Right atrium auricular region (tissue), 2 donors: ENCODE measurements at regions not wholly inside any gene's neighbourhood (a gene's known extent, or its start where the extent isn't known, plus 50 kb on each side); places are given as distances from the start of the nearest gene placed in this dataset.

Experiments
- DNase-seq: peaks from one replicate; pipeline ENCODE4 v3.0.0-alpha.2; 2019; ENCODE audit warnings: low spot score
- H3K27ac ChIP-seq, 2 donors: fragments of 200-600 bp; sonication (generic); 1 replicate in 1 of 2; 2 replicates in 1 of 2; pipeline ENCODE4 v1.5.1; 2016 to 2019
- H3K27me3 ChIP-seq, 2 donors: fragments of 200-600 bp; sonication (generic); one replicate each; pipeline versions ENCODE4 v1.5.1 to v1.6.0; 2017 to 2019
- H3K36me3 ChIP-seq: fragments of 200-600 bp; sonication (generic); one replicate; pipeline ENCODE4 v1.5.1; 2016
- H3K4me1 ChIP-seq, 2 donors: fragments of 200-600 bp; sonication (generic); one replicate each; pipeline versions ENCODE4 v1.5.1 to v1.6.0; 2017 to 2019
- H3K4me3 ChIP-seq, 2 donors: fragments of 200-600 bp; sonication (generic); 1 replicate in 1 of 2; 2 replicates in 1 of 2; pipeline ENCODE4 v1.5.1; 2017 to 2019; ENCODE audit warnings: mild to moderate bottlenecking in 1 of 2, moderate library complexity in 1 of 2
- H3K9me3 ChIP-seq, 2 donors: fragments of 200-600 bp; sonication (generic); one replicate each; pipeline ENCODE4 v1.5.1; 2019
- CTCF ChIP-seq, 2 donors: fragments of 200-600 bp; sonication (generic); IDR thresholded peaks; one replicate each; pipeline ENCODE4 v1.5.1; 2019; ENCODE audit warnings: antibody characterized with exemption in 2 of 2

- H3K4me3 ChIP-seq = no peak overlapping the region
- no peaks in the 10 kb centered on the region for H3K36me3 ChIP-seq
- no peak for DNase-seq
- no peaks in the 10 kb centered on the region for H3K27me3 ChIP-seq
- no peak overlapping the region for H3K27ac ChIP-seq
- no peaks in the 10 kb centered on the region for H3K9me3 ChIP-seq
- H3K4me1 ChIP-seq = no peaks in the 10 kb centered on the region
- no peak for TF ChIP-seq CTCF (IDR thresholded peaks at IDR 0.05)
Measured at GRCh38 chr2:189305291-189305943, 125.9 kb upstream of the COL5A2 start.

GRCh38 chr2:189306525-189306924 lies 127.0 kb upstream of the COL5A2 start:
- no peak overlapping the region for H3K27ac ChIP-seq
- H3K36me3 ChIP-seq = no peaks in the 10 kb centered on the region
- H3K4me3 ChIP-seq = no peak overlapping the region
- no peak for TF ChIP-seq CTCF (IDR thresholded peaks at IDR 0.05)
- no peaks in the 10 kb centered on the region for H3K27me3 ChIP-seq
- H3K4me1 ChIP-seq = no peaks in the 10 kb centered on the region
- H3K9me3 ChIP-seq = no peaks in the 10 kb centered on the region
- no peak for DNase-seq

GRCh38 chr2:189308056-189308790 lies 128.7 kb upstream of the COL5A2 start:
- no peak for DNase-seq
- TF ChIP-seq CTCF (IDR thresholded peaks at IDR 0.05) = no peak
- H3K4me1 ChIP-seq = no peaks in the 10 kb centered on the region
- no peak overlapping the region for H3K27ac ChIP-seq
- no peaks in the 10 kb centered on the region for H3K36me3 ChIP-seq
- H3K9me3 ChIP-seq = no peaks in the 10 kb centered on the region
- no peaks in the 10 kb centered on the region for H3K27me3 ChIP-seq
- no peak overlapping the region for H3K4me3 ChIP-seq

GRCh38 chr2:189309331-189309730 lies 129.8 kb upstream of the COL5A2 start:
- H3K27ac ChIP-seq = no peak overlapping the region
- no peak for DNase-seq
- no peak overlapping the region for H3K4me3 ChIP-seq
- TF ChIP-seq CTCF (IDR thresholded peaks at IDR 0.05) = no peak
- no peaks in the 10 kb centered on the region for H3K9me3 ChIP-seq
- H3K36me3 ChIP-seq = no peaks in the 10 kb centered on the region
- no peaks in the 10 kb centered on the region for H3K27me3 ChIP-seq
- no peaks in the 10 kb centered on the region for H3K4me1 ChIP-seq

- DNase-seq = no peak
- no peaks in the 10 kb centered on the region for H3K36me3 ChIP-seq
- no peaks in the 10 kb centered on the region for H3K9me3 ChIP-seq
- TF ChIP-seq CTCF (IDR thresholded peaks at IDR 0.05) = no peak
- no peaks in the 10 kb centered on the region for H3K4me1 ChIP-seq
- H3K4me3 ChIP-seq = no peak overlapping the region
- no peaks in the 10 kb centered on the region for H3K27me3 ChIP-seq
- no peak overlapping the region for H3K27ac ChIP-seq
Measured at GRCh38 chr2:189312211-189312610, 129.1 kb upstream of the WDR75 start.
